ENCODE measurements at regions not wholly inside any gene's neighbourhood (a gene's known extent, or its start where the extent isn't known, plus 50 kb on each side); places are given as distances from the start of the nearest gene placed in this dataset.
A peak's percentile ranks its signal among the peaks of the same experiment; 100 is the strongest.

DNA sequence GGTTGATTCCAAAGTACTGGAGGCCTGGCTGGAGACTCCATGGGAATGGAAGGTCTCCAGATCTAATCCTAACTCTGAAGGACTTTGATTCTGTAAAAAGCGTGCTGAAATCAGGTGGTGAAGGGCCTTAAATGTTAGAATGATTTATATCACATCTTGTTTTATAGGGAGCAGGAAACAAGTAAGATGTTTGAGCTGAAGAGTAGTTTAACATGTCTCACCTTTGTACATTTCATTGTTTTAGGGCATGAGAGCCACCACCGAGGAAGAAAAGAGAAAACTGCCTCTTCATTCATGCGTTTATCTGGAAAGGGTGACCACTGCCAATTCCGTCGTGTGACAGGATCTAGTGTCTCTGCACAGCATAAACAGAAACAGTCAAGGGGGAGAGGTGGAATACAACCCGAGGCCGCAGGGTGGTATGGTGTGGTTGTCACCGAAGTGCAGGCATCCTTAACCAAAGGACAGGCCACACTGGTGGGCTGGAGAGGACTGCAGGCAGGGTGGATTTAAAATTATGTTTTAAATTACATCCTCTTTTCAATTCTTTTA lies 445.3 kb downstream of the SLC4A3 start:
- DNase-seq (ENCODE audit: low read depth) = no peak
- no peak for TF ChIP-seq CTCF (conservative IDR thresholded peaks at IDR 0.05; ENCODE audit: low read depth, low read length)
- H3K4me3 ChIP-seq (ENCODE audit: low read length) = no peak overlapping the region

- no peak for TF ChIP-seq CTCF (conservative IDR thresholded peaks at IDR 0.05; ENCODE audit: low read depth, low read length)
- DNase-seq (ENCODE audit: low read depth) = no peak
- no peak overlapping the region for H3K4me3 ChIP-seq (ENCODE audit: low read length)
Measured at GRCh38 chr2:220075835-220076234, 448.4 kb downstream of the SLC4A3 start.

- TF ChIP-seq CTCF (conservative IDR thresholded peaks at IDR 0.05; ENCODE audit: low read depth, low read length) = peak; percentile 61
- peak; percentile 37 for DNase-seq (ENCODE audit: low read depth)
- H3K4me3 ChIP-seq (ENCODE audit: low read length) = peak overlapping the region; percentile 4
Measured at GRCh38 chr2:220076734-220077133, 449.3 kb downstream of the SLC4A3 start.

- TF ChIP-seq CTCF (conservative IDR thresholded peaks at IDR 0.05; ENCODE audit: low read depth, low read length) = no peak
- peak; percentile 55 for DNase-seq (ENCODE audit: low read depth)
- no peak overlapping the region for H3K4me3 ChIP-seq (ENCODE audit: low read length)
Measured at GRCh38 chr2:220077488-220077887, 450.1 kb downstream of the SLC4A3 start.

GRCh38 chr2:220078439-220078838 lies 451.0 kb downstream of the SLC4A3 start:
- TF ChIP-seq CTCF (conservative IDR thresholded peaks at IDR 0.05; ENCODE audit: low read depth, low read length) = no peak
- no peak overlapping the region for H3K4me3 ChIP-seq (ENCODE audit: low read length)
- DNase-seq (ENCODE audit: low read depth) = no peak

DNA sequence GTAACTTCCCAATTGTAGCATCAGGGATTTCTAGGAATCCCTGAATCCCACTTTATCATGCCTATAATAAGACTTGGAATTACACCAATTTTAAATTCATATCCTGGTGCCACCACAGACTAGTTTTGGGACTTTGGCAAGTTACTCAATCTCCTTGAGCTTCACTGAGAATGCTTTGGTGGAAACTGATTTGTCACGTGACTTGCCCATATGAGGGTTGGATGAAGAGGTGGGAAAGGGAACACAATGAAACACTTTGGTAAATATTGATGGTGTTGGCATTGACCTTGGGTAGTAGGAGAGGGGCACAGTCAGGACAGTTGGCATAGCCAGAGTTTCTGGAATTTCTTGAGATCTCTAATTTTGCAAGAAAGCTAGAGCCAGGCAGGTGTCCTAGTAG lies 452.2 kb downstream of the SLC4A3 start:
- H3K4me3 ChIP-seq (ENCODE audit: low read length) = no peak overlapping the region
- no peak for DNase-seq (ENCODE audit: low read depth)
- no peak for TF ChIP-seq CTCF (conservative IDR thresholded peaks at IDR 0.05; ENCODE audit: low read depth, low read length)

DNA sequence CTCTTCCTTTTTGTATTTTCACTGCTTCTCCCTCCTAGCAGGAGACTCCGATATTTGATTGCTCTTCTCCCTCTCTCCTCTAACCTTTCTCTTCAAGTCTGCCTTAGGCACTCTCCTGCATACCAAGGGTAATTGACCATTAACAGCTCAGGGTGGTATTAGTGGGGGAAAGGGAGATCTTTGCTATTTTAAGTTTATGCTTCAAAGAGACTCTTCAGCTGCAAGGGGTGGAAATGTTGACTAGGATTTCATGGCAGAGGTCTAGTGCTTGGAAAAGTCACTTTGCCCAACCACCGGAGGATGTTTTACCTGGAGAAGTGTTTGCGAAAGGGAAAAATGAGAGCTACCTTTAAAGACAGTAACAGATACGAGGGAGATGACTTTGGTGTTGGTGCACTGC lies 453.7 kb downstream of the SLC4A3 start:
- TF ChIP-seq CTCF (conservative IDR thresholded peaks at IDR 0.05; ENCODE audit: low read depth, low read length) = no peak
- H3K4me3 ChIP-seq (ENCODE audit: low read length) = no peak overlapping the region
- no peak for DNase-seq (ENCODE audit: low read depth)
